Upper lobe of right lung (tissue), 1 donor: ENCODE measurements at regions not wholly inside any gene's neighbourhood (a gene's known extent, or its start where the extent isn't known, plus 50 kb on each side); places are given as distances from the start of the nearest gene placed in this dataset.

Source experiments
- ATAC-seq: fragments of 200-7000 bp; cut with Tn5 transposase; one replicate; pipeline ENCODE4 v1.9.1; 2020; ENCODE audit warnings: mild to moderate bottlenecking, moderate library complexity
- DNase-seq: peaks from one replicate; pipeline ENCODE4 v3.0.0-alpha.2; 2020
- H3K27ac ChIP-seq: fragments of 200-600 bp; one replicate; pipeline ENCODE4 v1.8.0; 2022
- H3K27me3 ChIP-seq: fragments of 200-600 bp; one replicate; pipeline ENCODE4 v1.8.0; 2022; ENCODE audit warnings: mild to moderate bottlenecking
- H3K36me3 ChIP-seq: fragments of 200-600 bp; one replicate; pipeline ENCODE4 v1.8.0; 2022
- H3K4me1 ChIP-seq: fragments of 200-600 bp; one replicate; pipeline ENCODE4 v1.8.0; 2022
- H3K4me3 ChIP-seq: fragments of 200-600 bp; one replicate; pipeline ENCODE4 v1.8.0; 2022; ENCODE audit warnings: mild to moderate bottlenecking
- H3K9me3 ChIP-seq: fragments of 200-600 bp; one replicate; pipeline ENCODE4 v1.8.0; 2022
- CTCF ChIP-seq: fragments of 200-600 bp; IDR thresholded peaks from one replicate; pipeline ENCODE4 v1.8.0; 2022; ENCODE audit warnings: antibody characterized with exemption
- intact Hi-C: fragments of 100-400 bp; cut with DNase I; formaldehyde crosslinking; loops from one replicate; pipeline ENCODE4 v1.11.0; 2022
- donor health status: DM: no; HTN: yes; CAD: no; lungs with severe emphysema.

GRCh38 chr12:89070603-89071002 lies 281.7 kb downstream of the DUSP6 start:
- no peaks in the 10 kb centered on the region for H3K27me3 ChIP-seq
- H3K4me1 ChIP-seq = no peaks in the 10 kb centered on the region
- no peak for TF ChIP-seq CTCF
- DNase-seq (no peak), ATAC-seq (no peak)
- H3K36me3 ChIP-seq = no peaks in the 10 kb centered on the region
- H3K9me3 ChIP-seq = no peaks in the 10 kb centered on the region
- intact Hi-C loops = no loop called here
- no peak overlapping the region for H3K27ac ChIP-seq
- no peak overlapping the region for H3K4me3 ChIP-seq

- intact Hi-C loops = no loop called here
- ATAC-seq = no peak
- Histone ChIP-seq H3K4me3 (no peak overlapping the region), H3K27ac (no peak overlapping the region), H3K4me1 (no peaks in the 10 kb centered on the region), H3K9me3 (no peaks in the 10 kb centered on the region), H3K27me3 (no peaks in the 10 kb centered on the region), H3K36me3 (no peaks in the 10 kb centered on the region)
- no peak for DNase-seq
- TF ChIP-seq CTCF = no peak
Observed at GRCh38 chr12:89069431-89069830, 282.9 kb downstream of the DUSP6 start.

- no peaks in the 10 kb centered on the region for H3K4me1 ChIP-seq
- no peak overlapping the region for H3K4me3 ChIP-seq
- DNase-seq = no peak
- no peak overlapping the region for H3K27ac ChIP-seq
- ATAC-seq = no peak
- H3K36me3 ChIP-seq = no peaks in the 10 kb centered on the region
- no peak for TF ChIP-seq CTCF
- intact Hi-C loops = no loop called here
- no peaks in the 10 kb centered on the region for H3K9me3 ChIP-seq
- H3K27me3 ChIP-seq = no peaks in the 10 kb centered on the region
Observed at GRCh38 chr12:89067421-89068187, 284.7 kb downstream of the DUSP6 start.

- no peak for DNase-seq
- no peaks in the 10 kb centered on the region for H3K9me3 ChIP-seq
- intact Hi-C loops = no loop called here
- no peak overlapping the region for H3K27ac ChIP-seq
- no peak overlapping the region for H3K4me3 ChIP-seq
- H3K4me1 ChIP-seq = no peaks in the 10 kb centered on the region
- no peak for ATAC-seq
- no peak for TF ChIP-seq CTCF
- H3K36me3 ChIP-seq = no peaks in the 10 kb centered on the region
- H3K27me3 ChIP-seq = no peaks in the 10 kb centered on the region
Observed at GRCh38 chr12:89064780-89065179, 287.5 kb downstream of the DUSP6 start.

GRCh38 chr12:89064151-89064550 lies 288.1 kb downstream of the DUSP6 start:
- intact Hi-C loops = no loop called here
- no peak overlapping the region for H3K27ac ChIP-seq
- no peak overlapping the region for H3K4me3 ChIP-seq
- H3K9me3 ChIP-seq = no peaks in the 10 kb centered on the region
- TF ChIP-seq CTCF = no peak
- DNase-seq = no peak
- no peak for ATAC-seq
- H3K27me3 ChIP-seq = no peaks in the 10 kb centered on the region
- H3K36me3 ChIP-seq = no peaks in the 10 kb centered on the region
- no peaks in the 10 kb centered on the region for H3K4me1 ChIP-seq

- Histone ChIP-seq H3K27ac (no peak overlapping the region), H3K36me3 (no peaks in the 10 kb centered on the region), H3K9me3 (no peaks in the 10 kb centered on the region), H3K4me3 (no peak overlapping the region), H3K27me3 (no peaks in the 10 kb centered on the region), H3K4me1 (no peaks in the 10 kb centered on the region)
- intact Hi-C loops = no loop called here
- TF ChIP-seq CTCF = no peak
- ATAC-seq (no peak), DNase-seq (no peak)
Observed at GRCh38 chr12:89062996-89063395, 289.3 kb downstream of the DUSP6 start.
